CD4-positive, alpha-beta T cell (primary cell): ENCODE measurements at regions not wholly inside any gene's neighbourhood (a gene's known extent, or its start where the extent isn't known, plus 50 kb on each side); places are given as distances from the start of the nearest gene placed in this dataset.

Source experiments
- ATAC-seq: fragments of 200-7000 bp; cut with Tn5 transposase; one replicate; pipeline ENCODE4 v1.10.0; 2022; ENCODE audit warnings: mild to moderate bottlenecking; ENCODE audit not compliant: poor library complexity
- CTCF ChIA-PET: fragments of 350-600 bp; sonication (Branson Sonifier 250); formaldehyde crosslinking; loops from one replicate; lab custom pipeline; 2021; ENCODE audit warnings: antibody characterized with exemption, inconsistent platforms; lab: Charles Lee
- POLR2A ChIA-PET: fragments of 350-600 bp; sonication (Branson Sonifier 250); formaldehyde crosslinking; loops from one replicate; lab custom pipeline; 2021; ENCODE audit warnings: antibody characterized with exemption, inconsistent platforms; lab: Charles Lee
- DNase-seq, 14 experiments: peaks; one replicate each; pipeline ENCODE4 v3.0.0-alpha.2; 2013 to 2020; ENCODE audit warnings: mixed read lengths in 2 of 14
- H3K27ac ChIP-seq, 2 donors: one replicate each; pipeline versions ENCODE4 v1.5.1 to v1.7.0; 2013; ENCODE audit warnings: low read length in 2 of 2, low read depth in 1 of 2, mild to moderate bottlenecking in 1 of 2
- H3K27me3 ChIP-seq, 2 experiments: 1 replicate in 1 of 2; 2 replicates in 1 of 2; pipeline versions ENCODE4 v1.6.1 to v1.7.0; 2013; ENCODE audit warnings: low read length in 2 of 2, control low read depth in 1 of 2, mild to moderate bottlenecking in 1 of 2, moderate library complexity in 1 of 2; ENCODE audit not compliant: insufficient read depth in 2 of 2, control insufficient read depth in 1 of 2
- H3K36me3 ChIP-seq: one replicate; pipeline ENCODE4 v1.6.1; 2013; ENCODE audit warnings: low read length, control low read depth; ENCODE audit not compliant: insufficient read depth
- H3K4me1 ChIP-seq: one replicate; pipeline ENCODE4 v1.6.1; 2013; ENCODE audit warnings: low read length, control low read depth; ENCODE audit not compliant: insufficient read depth
- H3K4me3 ChIP-seq: one replicate; pipeline ENCODE4 v1.5.1; 2013; ENCODE audit warnings: mild to moderate bottlenecking, low read length, moderate library complexity
- H3K9me3 ChIP-seq, 2 experiments: 1 replicate in 1 of 2; 2 replicates in 1 of 2; pipeline versions ENCODE4 v1.6.1 to v1.7.0; 2013; ENCODE audit warnings: low read length in 2 of 2, mild to moderate bottlenecking in 2 of 2, control low read depth in 1 of 2, moderate library complexity in 1 of 2; ENCODE audit not compliant: control insufficient read depth in 1 of 2, insufficient read depth in 1 of 2
- H3K27ac Mint-ChIP-seq: one replicate; pipeline ENCODE4 v1.8.0; 2020; ENCODE audit warnings: mixed read lengths
- H3K27me3 Mint-ChIP-seq: one replicate; pipeline ENCODE4 v1.8.0; 2021; ENCODE audit warnings: mixed read lengths
- H3K36me3 Mint-ChIP-seq: one replicate; pipeline ENCODE4 v1.8.0; 2021; ENCODE audit warnings: low read depth, mixed read lengths
- H3K4me1 Mint-ChIP-seq: one replicate; pipeline ENCODE4 v1.8.0; 2021; ENCODE audit warnings: low read depth, mixed read lengths
- H3K4me3 Mint-ChIP-seq: one replicate; pipeline ENCODE4 v1.8.0; 2020; ENCODE audit warnings: mild to moderate bottlenecking, mixed read lengths
- H3K9me3 Mint-ChIP-seq: one replicate; pipeline ENCODE4 v1.8.0; 2020; ENCODE audit warnings: mixed read lengths
- CTCF ChIP-seq: fragments of 200-600 bp; IDR thresholded peaks from one replicate; pipeline ENCODE4 v1.8.0; 2022; ENCODE audit warnings: antibody characterized with exemption, mild to moderate bottlenecking
- intact Hi-C, 2 experiments: fragments of 100-400 bp; cut with DNase I in 1 of 2; cut with micrococcal nuclease in 1 of 2; formaldehyde crosslinking; loops; one replicate each; pipeline versions ENCODE4 v1.15.1 to v1.9.0; 2023 to 2025; cut with DNase I, micrococcal nuclease

GRCh38 chr5:6256901-6257300, 121.4 kb downstream of the MED10 start:
- ChIA-PET POLR2A (no interaction called here), CTCF (no interaction called here)
- no peak overlapping the region for H3K4me3 Mint-ChIP-seq
- no peak for TF ChIP-seq CTCF
- no peak for ATAC-seq
- H3K4me3 ChIP-seq: no peak overlapping the region
- DNase-seq: no peak
- H3K9me3 Mint-ChIP-seq: no peaks in the 10 kb centered on the region
- no peak overlapping the region for H3K27ac ChIP-seq
- no peaks in the 10 kb centered on the region for H3K4me1 Mint-ChIP-seq
- H3K4me1 ChIP-seq: no peaks in the 10 kb centered on the region
- peaks cover 19% of the 10 kb centered on the region for H3K27me3 Mint-ChIP-seq
- no peaks in the 10 kb centered on the region for H3K9me3 ChIP-seq
- intact Hi-C loops: no loop called here
- no peaks in the 10 kb centered on the region for H3K36me3 Mint-ChIP-seq
- H3K36me3 ChIP-seq: no peaks in the 10 kb centered on the region
- no peak overlapping the region for H3K27ac Mint-ChIP-seq
- no peaks in the 10 kb centered on the region for H3K27me3 ChIP-seq

- CTCF ChIA-PET: no interaction called here
- H3K27ac Mint-ChIP-seq: no peak overlapping the region
- H3K27ac ChIP-seq: no peak overlapping the region
- no peaks in the 10 kb centered on the region for H3K4me1 ChIP-seq
- H3K4me3 ChIP-seq: no peak overlapping the region
- no peak overlapping the region for H3K4me3 Mint-ChIP-seq
- ATAC-seq (no peak), DNase-seq (no peak)
- no peaks in the 10 kb centered on the region for H3K9me3 Mint-ChIP-seq
- intact Hi-C loops: no loop called here
- H3K4me1 Mint-ChIP-seq: no peaks in the 10 kb centered on the region
- no peaks in the 10 kb centered on the region for H3K27me3 ChIP-seq
- H3K36me3 ChIP-seq: no peaks in the 10 kb centered on the region
- POLR2A ChIA-PET: no interaction called here
- no peaks in the 10 kb centered on the region for H3K36me3 Mint-ChIP-seq
- no peaks in the 10 kb centered on the region for H3K9me3 ChIP-seq
- H3K27me3 Mint-ChIP-seq: peaks cover 19% of the 10 kb centered on the region
- no peak for TF ChIP-seq CTCF
Observed at GRCh38 chr5:6255956-6256355, 122.4 kb downstream of the MED10 start.

- no peaks in the 10 kb centered on the region for H3K4me1 ChIP-seq
- H3K9me3 ChIP-seq: no peaks in the 10 kb centered on the region
- DNase-seq (no peak), ATAC-seq (no peak)
- H3K27me3 ChIP-seq: no peaks in the 10 kb centered on the region
- no peaks in the 10 kb centered on the region for H3K9me3 Mint-ChIP-seq
- no peak overlapping the region for H3K4me3 Mint-ChIP-seq
- CTCF ChIA-PET: no interaction called here
- POLR2A ChIA-PET: no interaction called here
- H3K36me3 ChIP-seq: no peaks in the 10 kb centered on the region
- H3K36me3 Mint-ChIP-seq: no peaks in the 10 kb centered on the region
- H3K4me3 ChIP-seq: no peak overlapping the region
- intact Hi-C loops: no loop called here
- no peaks in the 10 kb centered on the region for H3K4me1 Mint-ChIP-seq
- no peak overlapping the region for H3K27ac Mint-ChIP-seq
- TF ChIP-seq CTCF: no peak
- peaks cover 8% of the 10 kb centered on the region for H3K27me3 Mint-ChIP-seq
- H3K27ac ChIP-seq: no peak overlapping the region
Observed at GRCh38 chr5:6253846-6254245, 124.5 kb downstream of the MED10 start.
